A673 (cell line): ENCODE measurements at regions not wholly inside any gene's neighbourhood (a gene's known extent, or its start where the extent isn't known, plus 50 kb on each side); places are given as distances from the start of the nearest gene placed in this dataset.

ENCODE experiments used
- EZH2 ChIP-seq: fragments of 200-600 bp; sonication (generic); IDR thresholded peaks from 2 replicates; pipeline ENCODE4 v1.6.1; 2017; ENCODE audit warnings: borderline replicate concordance, low read depth, mild to moderate bottlenecking, mixed read lengths, antibody characterized with exemption, low read length; ENCODE audit not compliant: poor library complexity, severe bottlenecking
- TF ChIP-seq, protein P1 (sequence below): fragments of 300-800, 200-600 bp; sonication (generic); conservative IDR thresholded peaks from 2 replicates; pipeline ENCODE4 v1.5.1; 2017; ENCODE audit warnings: low read depth, mild to moderate bottlenecking, antibody characterized with exemption, low read length, moderate library complexity, mixed read lengths

DNA sequence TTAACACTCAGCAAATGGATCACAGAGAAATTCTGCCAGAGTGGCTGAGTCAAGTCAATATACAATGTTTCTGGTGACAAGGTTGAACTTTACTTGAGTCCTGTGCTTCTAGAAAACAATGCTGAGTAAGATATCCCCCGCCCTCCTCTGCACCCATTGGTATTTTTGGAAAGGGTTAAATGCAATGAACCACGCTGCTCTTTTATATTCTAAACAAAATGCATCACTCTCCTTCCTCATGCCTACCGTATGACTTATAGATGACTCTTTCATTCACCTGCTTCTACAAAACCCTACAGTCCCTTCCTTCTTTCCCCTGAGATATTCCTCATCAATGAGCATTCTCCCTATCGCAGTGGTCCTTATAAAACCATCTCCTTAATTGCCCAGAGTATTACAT, 168.8 kb downstream of the TXNL1 start:
- TF ChIP-seq, protein P1, sequence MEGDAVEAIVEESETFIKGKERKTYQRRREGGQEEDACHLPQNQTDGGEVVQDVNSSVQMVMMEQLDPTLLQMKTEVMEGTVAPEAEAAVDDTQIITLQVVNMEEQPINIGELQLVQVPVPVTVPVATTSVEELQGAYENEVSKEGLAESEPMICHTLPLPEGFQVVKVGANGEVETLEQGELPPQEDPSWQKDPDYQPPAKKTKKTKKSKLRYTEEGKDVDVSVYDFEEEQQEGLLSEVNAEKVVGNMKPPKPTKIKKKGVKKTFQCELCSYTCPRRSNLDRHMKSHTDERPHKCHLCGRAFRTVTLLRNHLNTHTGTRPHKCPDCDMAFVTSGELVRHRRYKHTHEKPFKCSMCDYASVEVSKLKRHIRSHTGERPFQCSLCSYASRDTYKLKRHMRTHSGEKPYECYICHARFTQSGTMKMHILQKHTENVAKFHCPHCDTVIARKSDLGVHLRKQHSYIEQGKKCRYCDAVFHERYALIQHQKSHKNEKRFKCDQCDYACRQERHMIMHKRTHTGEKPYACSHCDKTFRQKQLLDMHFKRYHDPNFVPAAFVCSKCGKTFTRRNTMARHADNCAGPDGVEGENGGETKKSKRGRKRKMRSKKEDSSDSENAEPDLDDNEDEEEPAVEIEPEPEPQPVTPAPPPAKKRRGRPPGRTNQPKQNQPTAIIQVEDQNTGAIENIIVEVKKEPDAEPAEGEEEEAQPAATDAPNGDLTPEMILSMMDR: no peak
- TF ChIP-seq EZH2: no peak
